Pons (tissue), 1 donor: ENCODE measurements at regions not wholly inside any gene's neighbourhood (a gene's known extent, or its start where the extent isn't known, plus 50 kb on each side); places are given as distances from the start of the nearest gene placed in this dataset.
A peak's percentile ranks its signal among the peaks of the same experiment; 100 is the strongest.

Experiments
- DNase-seq: peaks from one replicate; pipeline ENCODE4 v3.0.0-alpha.2; 2016; ENCODE audit warnings: low spot score

DNA sequence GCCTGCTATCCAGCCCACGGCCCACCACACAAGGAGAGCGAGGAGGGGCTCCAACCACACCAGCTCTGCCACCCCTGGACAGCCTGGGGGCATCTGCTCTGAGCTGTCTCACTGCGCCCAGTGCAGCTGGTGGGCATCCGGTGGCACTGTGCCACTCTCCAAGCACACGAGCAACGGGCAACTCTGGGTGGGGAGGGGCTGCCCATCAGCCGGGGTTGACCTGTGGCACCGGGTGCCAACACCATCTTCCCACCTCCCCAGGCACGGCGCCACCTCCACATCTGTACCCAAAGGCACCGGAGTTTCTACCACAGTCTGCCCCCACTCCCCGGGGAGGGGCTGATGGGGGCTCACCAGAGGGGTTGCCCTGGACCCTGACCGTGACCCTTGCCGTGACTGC lies 241.8 kb downstream of the RBFOX3 start:
- DNase-seq: no peak

DNA sequence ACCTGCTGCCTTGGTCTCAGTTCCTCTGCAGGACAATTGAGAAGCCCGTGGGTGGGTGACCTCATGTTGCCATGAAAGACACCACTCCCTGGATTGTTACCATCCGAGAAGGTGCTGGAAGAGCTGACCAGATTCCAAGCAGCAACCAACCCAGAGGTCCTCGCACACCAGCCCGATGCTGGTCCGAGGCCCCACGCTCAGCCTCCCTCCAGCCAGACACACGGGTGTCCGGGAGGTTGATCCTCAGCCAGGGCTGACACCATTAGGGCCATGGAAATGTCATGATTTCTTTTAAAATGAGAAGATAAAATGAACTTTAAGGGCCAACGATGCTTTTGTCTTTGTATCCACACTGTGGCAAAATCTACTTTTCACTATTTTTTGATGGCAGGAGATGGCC lies 242.3 kb downstream of the RBFOX3 start:
- DNase-seq: no peak

DNA sequence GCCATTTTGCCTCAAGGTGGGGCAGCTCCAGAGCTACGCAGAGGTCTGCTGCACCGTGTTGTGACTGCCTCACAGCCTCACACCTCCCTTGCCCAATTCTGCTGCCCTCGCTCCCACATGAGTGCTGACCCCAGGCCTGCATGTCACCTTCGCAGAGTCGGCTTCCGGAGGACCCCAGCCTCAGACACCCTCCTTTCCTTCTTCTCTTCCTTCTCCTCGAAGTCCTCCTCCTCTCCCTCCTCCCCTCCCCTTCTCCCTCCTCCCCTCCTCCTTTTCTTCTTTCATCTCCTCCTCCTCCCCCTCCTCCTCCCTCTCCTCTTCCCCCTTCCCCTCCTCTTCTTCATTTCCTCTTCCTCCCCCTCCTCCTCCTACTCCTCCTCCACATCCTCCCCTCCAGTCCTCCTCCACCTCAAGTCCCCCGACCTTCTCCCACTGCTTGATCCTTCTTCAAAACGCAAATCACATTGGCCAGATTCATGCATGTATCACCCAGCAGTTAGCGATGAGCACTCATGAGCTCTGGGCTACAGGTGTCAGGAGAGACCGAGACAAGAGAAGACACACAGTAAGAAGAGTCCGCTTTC lies 243.8 kb downstream of the RBFOX3 start:
- DNase-seq: no peak

- DNase-seq: no peak
Measured at GRCh38 chr17:79365836-79366770, 244.7 kb downstream of the RBFOX3 start.

- no peak for DNase-seq
Measured at GRCh38 chr17:79365351-79365750, 245.5 kb downstream of the RBFOX3 start.

GRCh38 chr17:79364315-79365094 lies 246.3 kb downstream of the RBFOX3 start:
- DNase-seq: no peak

GRCh38 chr17:79363552-79364275 lies 247.1 kb downstream of the RBFOX3 start:
- no peak for DNase-seq

DNA sequence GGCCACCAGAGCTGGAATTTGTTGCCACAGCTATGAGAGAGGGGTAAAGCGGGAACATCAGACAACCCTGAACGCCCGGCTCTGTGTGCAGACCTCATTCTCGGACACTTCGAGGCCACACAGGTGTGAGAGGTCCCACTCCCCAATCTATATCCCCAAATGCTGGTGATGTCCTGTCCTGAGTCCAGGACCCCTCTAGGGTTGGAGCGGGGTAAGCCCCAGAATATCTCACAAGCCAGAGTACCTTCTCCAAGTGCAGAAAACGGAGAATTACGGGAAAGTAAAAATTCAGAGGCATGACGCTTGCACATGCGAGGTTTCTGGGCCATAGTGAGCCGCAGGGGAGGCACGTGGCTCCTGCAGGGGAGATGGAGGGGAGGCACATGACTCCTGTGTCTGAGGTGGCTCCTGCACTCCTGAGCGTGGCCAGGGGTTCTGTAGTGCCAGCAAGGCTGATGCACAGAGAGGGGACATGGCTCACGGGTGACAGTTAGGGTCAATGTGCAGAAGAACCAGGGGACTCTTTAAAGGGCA lies 248.0 kb downstream of the RBFOX3 start:
- no peak for DNase-seq

DNA sequence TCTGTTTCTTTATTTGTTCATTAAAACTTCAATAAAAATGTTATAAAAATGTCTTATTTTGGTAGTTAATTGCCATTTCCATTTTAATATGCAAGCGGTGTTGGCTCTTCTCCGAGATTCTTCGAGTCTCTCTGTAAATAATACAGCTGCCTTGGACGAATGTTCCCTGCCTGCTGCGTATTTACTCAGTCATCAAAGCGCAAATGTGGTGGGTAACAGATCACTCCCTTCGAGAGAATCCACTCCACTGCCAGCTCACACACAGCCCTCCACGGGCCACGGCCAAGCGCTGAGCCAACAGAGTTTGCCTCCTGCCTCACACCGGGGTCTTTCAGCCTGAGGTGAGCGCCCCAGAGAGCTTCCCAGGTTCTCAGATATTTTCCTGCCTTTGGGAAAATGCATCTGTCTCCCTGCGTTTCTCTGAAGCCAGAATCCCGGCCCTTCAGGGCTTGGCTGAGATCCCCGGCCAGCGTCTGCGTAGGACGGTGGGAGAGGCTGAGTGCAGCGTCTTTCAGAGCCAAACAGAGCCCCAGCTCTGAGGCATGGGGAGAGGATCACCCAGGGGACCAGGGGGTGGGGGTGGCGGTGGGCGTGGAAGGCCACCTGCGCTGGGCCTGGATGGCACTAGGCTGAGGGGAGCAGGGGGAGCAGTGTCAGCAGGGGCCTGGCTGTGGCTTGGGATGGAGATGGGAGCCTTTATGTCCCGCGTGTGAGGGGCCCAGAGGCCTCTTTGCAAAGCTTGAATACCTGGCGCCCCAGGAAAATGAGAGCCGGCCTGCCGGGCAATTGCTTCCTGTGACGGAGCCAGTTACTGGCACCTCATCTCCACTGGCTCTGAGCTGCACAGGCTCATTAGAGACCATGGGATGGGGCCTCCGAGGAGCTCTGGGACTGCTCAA lies 248.7 kb downstream of the RBFOX3 start:
- DNase-seq: no peak

DNA sequence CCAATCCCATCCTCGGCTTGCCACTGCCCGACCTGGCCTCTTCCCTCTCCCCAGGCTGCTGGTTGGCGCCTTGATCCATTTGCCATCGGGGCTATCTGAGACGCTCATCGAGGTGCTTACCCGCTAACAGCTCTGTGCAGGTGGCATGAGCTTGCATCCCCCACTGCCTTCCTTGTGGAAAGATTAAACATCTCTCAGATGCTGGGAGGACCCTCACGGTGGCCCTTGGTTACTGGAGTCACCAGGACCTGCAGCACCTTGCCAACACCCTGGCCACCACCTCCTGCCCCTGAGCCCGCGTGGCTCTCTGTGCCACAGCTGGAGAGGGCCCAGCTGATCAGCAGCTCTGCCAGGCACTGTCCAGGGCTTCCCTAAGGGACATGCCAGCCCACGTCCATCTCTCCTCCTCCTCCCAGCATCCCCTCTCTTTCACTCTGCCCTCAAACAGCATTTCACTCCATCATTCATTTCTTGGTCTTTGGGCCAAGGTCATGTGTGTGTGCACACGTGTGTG lies 249.6 kb downstream of the RBFOX3 start:
- DNase-seq: no peak

DNA sequence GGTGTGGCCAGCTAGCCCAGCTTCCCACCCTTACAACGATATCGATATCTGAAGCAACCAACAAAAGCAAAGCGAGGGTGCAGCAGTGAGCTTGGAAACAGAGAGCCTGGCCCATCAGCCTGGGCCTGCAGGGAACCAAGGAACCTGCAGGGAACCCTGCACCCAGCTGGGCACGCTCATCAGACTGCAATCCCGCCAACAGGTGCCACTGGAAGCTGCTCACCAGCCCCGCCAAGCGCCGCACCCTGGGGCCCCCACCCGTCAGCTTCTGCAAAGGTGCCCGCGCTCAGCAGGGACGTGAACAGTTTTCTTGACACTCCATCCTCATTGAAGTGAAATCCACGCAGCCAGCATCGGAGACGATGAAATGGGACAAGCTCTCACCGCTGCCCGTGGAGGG lies 250.7 kb downstream of the RBFOX3 start:
- DNase-seq: no peak

- DNase-seq: no peak
Measured at GRCh38 chr17:79356839-79357447, 253.9 kb downstream of the RBFOX3 start.

GRCh38 chr17:79355165-79355564 lies 255.7 kb downstream of the RBFOX3 start:
- no peak for DNase-seq

- DNase-seq: no peak
Measured at GRCh38 chr17:79354173-79354820, 256.6 kb downstream of the RBFOX3 start.

DNA sequence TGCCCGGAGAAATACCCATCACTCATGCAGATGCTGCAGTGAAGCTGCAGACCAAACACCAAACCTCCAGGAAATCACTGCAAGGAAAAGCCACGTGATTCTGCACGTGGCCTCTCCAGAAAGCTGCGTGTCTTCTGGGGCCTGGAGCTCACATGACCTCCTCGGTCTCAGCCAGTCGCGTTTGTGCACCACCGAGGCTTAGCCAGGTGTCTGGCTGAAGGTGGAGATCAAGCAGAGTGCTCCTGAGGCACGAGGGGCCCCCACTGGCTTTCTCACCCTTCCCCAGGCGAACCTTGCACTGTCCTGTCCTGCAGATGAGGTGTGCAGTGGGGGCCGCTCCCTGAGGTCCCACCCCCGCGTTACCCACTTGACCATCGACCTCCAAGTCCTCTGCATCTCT lies 257.3 kb downstream of the RBFOX3 start:
- peak; percentile 1 for DNase-seq

DNA sequence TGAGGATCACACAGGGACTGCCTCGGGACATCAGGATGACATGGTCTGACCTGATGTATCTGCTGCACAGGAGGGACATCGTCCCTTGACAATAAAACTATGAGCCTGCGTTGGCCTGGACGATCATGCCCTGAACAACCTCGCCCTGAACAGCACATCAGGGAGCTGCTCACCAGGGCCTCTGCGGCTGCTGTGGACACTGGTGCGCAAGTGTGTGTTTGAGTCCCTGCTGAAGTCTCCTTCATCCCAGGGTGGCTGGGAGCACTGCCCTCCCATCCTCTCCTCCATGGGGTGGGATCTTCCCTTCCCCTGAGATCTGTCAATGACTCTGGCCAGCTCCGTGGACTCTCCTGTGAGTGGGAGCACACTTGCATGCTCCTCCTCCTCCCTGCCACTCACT lies 257.8 kb downstream of the RBFOX3 start:
- no peak for DNase-seq

- DNase-seq: no peak
Measured at GRCh38 chr17:79350533-79350932, 260.3 kb downstream of the RBFOX3 start.

DNA sequence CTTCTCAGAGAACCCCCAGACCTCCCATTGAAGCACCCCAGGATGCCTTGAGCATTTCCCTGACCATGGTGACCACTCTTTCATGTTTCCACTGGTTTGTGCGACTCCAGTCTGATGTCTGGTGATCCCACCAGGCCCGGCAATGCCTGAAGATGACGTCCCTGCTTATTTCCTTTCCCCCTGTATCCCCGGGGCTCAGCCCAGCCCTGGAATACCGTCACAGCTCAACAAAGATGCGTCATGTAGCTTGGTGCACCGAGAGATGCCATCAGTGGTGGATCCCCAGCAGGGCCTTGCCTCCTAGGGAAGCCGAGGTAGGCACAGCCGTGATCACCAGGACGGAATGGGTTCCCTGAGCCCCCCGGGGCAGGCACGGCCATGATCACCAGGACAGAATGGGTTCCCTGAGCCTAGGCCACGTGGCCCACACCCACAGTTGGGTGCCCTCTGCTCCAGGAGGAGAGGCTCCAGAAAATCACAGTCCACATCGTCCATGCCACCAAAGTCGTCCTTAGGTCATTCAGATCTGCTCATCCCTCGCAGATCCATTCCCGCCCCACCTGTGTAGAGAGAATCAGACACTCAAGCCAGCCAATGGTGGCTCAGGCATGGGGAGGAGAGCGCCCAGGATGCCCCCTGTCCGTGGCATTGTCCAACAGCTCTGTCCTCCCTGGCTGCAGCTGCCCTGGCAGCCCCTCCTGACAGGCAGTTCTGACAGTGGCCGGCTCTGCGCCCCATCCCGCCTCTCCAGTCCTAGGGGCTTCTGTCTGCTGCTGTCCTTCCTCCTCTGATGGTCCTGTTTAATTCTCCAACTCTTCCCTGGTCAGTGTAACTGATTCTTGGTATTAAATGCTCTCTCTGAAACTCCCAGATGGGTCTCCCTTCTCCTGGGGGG lies 261.1 kb downstream of the RBFOX3 start:
- DNase-seq: no peak

GRCh38 chr17:79342376-79342775 lies 267.8 kb downstream of the ENGASE start:
- no peak for DNase-seq
